Retinal pigment epithelial cell (primary cell): ENCODE measurements at regions not wholly inside any gene's neighbourhood (a gene's known extent, or its start where the extent isn't known, plus 50 kb on each side); places are given as distances from the start of the nearest gene placed in this dataset.
A peak's percentile ranks its signal among the peaks of the same experiment; 100 is the strongest.
"Not testable (repeated sequence)": the region's sequence is repeated elsewhere in the genome, so short reads cannot be mapped to it uniquely, and the experiment has no call there.

Experiments
- DNase-seq: peaks from one replicate; pipeline ENCODE4 v3.0.0-alpha.2; 2010; ENCODE audit warnings: low read depth
- H3K4me3 ChIP-seq: 2 replicates; pipeline ENCODE4 v1.5.1; 2011; ENCODE audit warnings: mild to moderate bottlenecking, low read length, control low read depth, moderate library complexity
- CTCF ChIP-seq: conservative IDR thresholded peaks from 2 replicates; pipeline ENCODE4 v1.5.1; 2011; ENCODE audit warnings: low read depth, low read length, control low read depth, inconsistent platforms

GRCh38 chrX:3175659-3176438 is 134.6 kb downstream of the ARSF start:
- no peak for TF ChIP-seq CTCF
- DNase-seq: peak; percentile 73
- no peak overlapping the region for H3K4me3 ChIP-seq

- not testable (repeated sequence) for H3K4me3 ChIP-seq, DNase-seq
These were observed 130.9 kb downstream of the ARSF start for GRCh38 chrX:3172156-3172555.

- no peak for TF ChIP-seq CTCF
- DNase-seq: no peak
- no peak overlapping the region for H3K4me3 ChIP-seq
These were observed 128.2 kb downstream of the ARSF start for GRCh38 chrX:3169421-3169820.

GRCh38 chrX:3167771-3168170 is 126.5 kb downstream of the ARSF start:
- no peak for DNase-seq
- no peak overlapping the region for H3K4me3 ChIP-seq
- TF ChIP-seq CTCF: no peak

- DNase-seq: no peak
- no peak for TF ChIP-seq CTCF
- no peak overlapping the region for H3K4me3 ChIP-seq
These were observed 125.6 kb downstream of the ARSF start for GRCh38 chrX:3166670-3167455.

GRCh38 chrX:3165808-3166207 is 124.5 kb downstream of the ARSF start:
- DNase-seq: no peak
- TF ChIP-seq CTCF: no peak
- H3K4me3 ChIP-seq: no peak overlapping the region
